Neural progenitor cell (in vitro differentiated cells): ENCODE measurements at regions not wholly inside any gene's neighbourhood (a gene's known extent, or its start where the extent isn't known, plus 50 kb on each side); places are given as distances from the start of the nearest gene placed in this dataset.

Experiments
- DNase-seq: peaks from one replicate; pipeline ENCODE4 v3.0.0-alpha.2; 2016; ENCODE audit warnings: low spot score
- H2AFZ ChIP-seq: fragments of 200-600 bp; sonication (generic); replicated peaks from 2 replicates; pipeline ENCODE4 v1.6.1; 2016; ENCODE audit warnings: antibody characterized with exemption
- H3F3A ChIP-seq: fragments of 200-600 bp; sonication (generic); 2 replicates; pipeline ENCODE4 v1.6.1; 2016; ENCODE audit warnings: antibody characterized with exemption, low read depth
- H3K27ac ChIP-seq: fragments of 200-600 bp; sonication (generic); 2 replicates; pipeline ENCODE4 v1.5.1; 2016; ENCODE audit warnings: mild to moderate bottlenecking
- H3K27me3 ChIP-seq: fragments of 200-600 bp; sonication (generic); 2 replicates; pipeline ENCODE4 v1.6.1; 2016; ENCODE audit warnings: mild to moderate bottlenecking, moderate library complexity
- H3K36me3 ChIP-seq: fragments of 200-600 bp; sonication (generic); 2 replicates; pipeline ENCODE4 v1.5.1; 2016
- H3K4me1 ChIP-seq: fragments of 200-600 bp; sonication (generic); 2 replicates; pipeline ENCODE4 v1.6.1; 2016; ENCODE audit warnings: mixed run types
- H3K4me2 ChIP-seq: fragments of 200-600 bp; sonication (generic); 2 replicates; pipeline ENCODE4 v1.6.1; 2016
- H3K4me3 ChIP-seq: fragments of 200-600 bp; sonication (generic); 2 replicates; pipeline ENCODE4 v1.5.1; 2016
- H3K79me2 ChIP-seq: fragments of 200-600 bp; sonication (generic); 2 replicates; pipeline ENCODE4 v1.6.1; 2016; ENCODE audit warnings: low read depth
- H3K9ac ChIP-seq: fragments of 200-600 bp; sonication (generic); 2 replicates; pipeline ENCODE4 v1.6.1; 2016
- H3K9me3 ChIP-seq: fragments of 200-600 bp; sonication (generic); 2 replicates; pipeline ENCODE4 v1.5.1; 2016; ENCODE audit warnings: low read depth
- H4K20me1 ChIP-seq: fragments of 200-600 bp; sonication (generic); 2 replicates; pipeline ENCODE4 v1.6.1; 2016; ENCODE audit warnings: low read depth
- H3K27ac Mint-ChIP-seq: 3 replicates; pipeline ENCODE4 v1.8.0; 2021; ENCODE audit warnings: mixed read lengths
- H3K27me3 Mint-ChIP-seq: 2 replicates; pipeline ENCODE4 v1.8.0; 2022; ENCODE audit warnings: low read depth, mild to moderate bottlenecking, inconsistent platforms, moderate library complexity, mixed read lengths; ENCODE audit not compliant: insufficient read depth
- H3K36me3 Mint-ChIP-seq: 3 replicates; pipeline ENCODE4 v1.8.0; 2021; ENCODE audit warnings: mixed read lengths
- H3K4me1 Mint-ChIP-seq: 3 replicates; pipeline ENCODE4 v1.8.0; 2021; ENCODE audit warnings: mixed read lengths
- H3K4me3 Mint-ChIP-seq: 3 replicates; pipeline ENCODE4 v1.8.0; 2021; ENCODE audit warnings: mild to moderate bottlenecking, moderate library complexity, mixed read lengths
- H3K9me3 Mint-ChIP-seq: 3 replicates; pipeline ENCODE4 v1.8.0; 2020; ENCODE audit warnings: mixed read lengths
- CTCF ChIP-seq: fragments of 200-600 bp; sonication (generic); IDR thresholded peaks from 2 replicates; pipeline ENCODE4 v1.5.1; 2017; ENCODE audit warnings: antibody characterized with exemption, mild to moderate bottlenecking
- EZH2 ChIP-seq: fragments of 200-600 bp; sonication (generic); IDR thresholded peaks from 2 replicates; pipeline ENCODE4 v1.6.1; 2017; ENCODE audit warnings: antibody characterized with exemption, mild to moderate bottlenecking, moderate library complexity
- EZH2phosphoT487 ChIP-seq: fragments of 200-600 bp; sonication (generic); IDR thresholded peaks from 2 replicates; pipeline ENCODE4 v1.6.1; 2017; ENCODE audit warnings: antibody characterized with exemption

GRCh38 chr3:109685084-109686079 lies 348.0 kb upstream of the DPPA4 start:
- Mint-ChIP-seq H3K27me3 (peaks cover 2% of the 10 kb centered on the region), H3K4me1 (no peaks in the 10 kb centered on the region), H3K4me3 (no peak overlapping the region), H3K9me3 (peaks cover 8% of the 10 kb centered on the region), H3K27ac (no peak overlapping the region), H3K36me3 (no peaks in the 10 kb centered on the region)
- Histone ChIP-seq H2AFZ (no peak overlapping the region), H3K36me3 (no peaks in the 10 kb centered on the region), H3K9ac (no peak overlapping the region), H4K20me1 (no peaks in the 10 kb centered on the region), H3K4me3 (no peak overlapping the region), H3K4me2 (no peak overlapping the region), H3F3A (no peaks in the 10 kb centered on the region), H3K79me2 (no peaks in the 10 kb centered on the region), H3K4me1 (no peaks in the 10 kb centered on the region), H3K9me3 (peaks cover 2% of the 10 kb centered on the region), H3K27ac (no peak overlapping the region), H3K27me3 (no peaks in the 10 kb centered on the region)
- no peak for TF ChIP-seq EZH2
- TF ChIP-seq EZH2phosphoT487: no peak
- TF ChIP-seq CTCF: no peak
- DNase-seq: no peak

- Mint-ChIP-seq H3K4me1 (no peaks in the 10 kb centered on the region), H3K27ac (no peak overlapping the region), H3K27me3 (peaks cover 2% of the 10 kb centered on the region), H3K36me3 (no peaks in the 10 kb centered on the region), H3K4me3 (no peak overlapping the region), H3K9me3 (peaks cover 16% of the 10 kb centered on the region)
- Histone ChIP-seq H3K9ac (no peak overlapping the region), H3K4me3 (no peak overlapping the region), H3K4me1 (no peaks in the 10 kb centered on the region), H3K79me2 (no peaks in the 10 kb centered on the region), H3K36me3 (no peaks in the 10 kb centered on the region), H3K27me3 (no peaks in the 10 kb centered on the region), H2AFZ (no peak overlapping the region), H3K27ac (no peak overlapping the region), H3K9me3 (peaks cover 4% of the 10 kb centered on the region), H4K20me1 (no peaks in the 10 kb centered on the region), H3F3A (no peaks in the 10 kb centered on the region), H3K4me2 (no peak overlapping the region)
- TF ChIP-seq CTCF: no peak
- no peak for TF ChIP-seq EZH2phosphoT487
- no peak for TF ChIP-seq EZH2
- peak; percentile 63 for DNase-seq
Observed at GRCh38 chr3:109687626-109688025, 350.3 kb upstream of the DPPA4 start.

- no peak overlapping the region for H2AFZ ChIP-seq
- no peaks in the 10 kb centered on the region for H3K27me3 ChIP-seq
- H3K4me1 Mint-ChIP-seq: peaks cover 9% of the 10 kb centered on the region
- H3K27ac ChIP-seq: no peak overlapping the region
- H3K79me2 ChIP-seq: no peaks in the 10 kb centered on the region
- H3K27ac Mint-ChIP-seq: no peak overlapping the region
- H4K20me1 ChIP-seq: no peaks in the 10 kb centered on the region
- H3K4me3 Mint-ChIP-seq: no peak overlapping the region
- H3K4me3 ChIP-seq: no peak overlapping the region
- TF ChIP-seq EZH2phosphoT487: no peak
- TF ChIP-seq CTCF: no peak
- no peak for TF ChIP-seq EZH2
- peaks cover 4% of the 10 kb centered on the region for H3K4me1 ChIP-seq
- no peaks in the 10 kb centered on the region for H3K36me3 Mint-ChIP-seq
- no peak overlapping the region for H3K4me2 ChIP-seq
- DNase-seq: no peak
- H3K9me3 ChIP-seq: peaks cover 11% of the 10 kb centered on the region
- H3K36me3 ChIP-seq: no peaks in the 10 kb centered on the region
- no peak overlapping the region for H3K9ac ChIP-seq
- peaks cover 21% of the 10 kb centered on the region for H3K9me3 Mint-ChIP-seq
- H3F3A ChIP-seq: no peaks in the 10 kb centered on the region
- H3K27me3 Mint-ChIP-seq: no peaks in the 10 kb centered on the region
Observed at GRCh38 chr3:109696932-109697331, 359.6 kb upstream of the DPPA4 start.
